GM19397 (cell line): ENCODE measurements at regions not wholly inside any gene's neighbourhood (a gene's known extent, or its start where the extent isn't known, plus 50 kb on each side); places are given as distances from the start of the nearest gene placed in this dataset.

Source experiments
- ATAC-seq: cut with Tn5 transposase; IDR thresholded peaks from one replicate; pipeline ENCODE4 v1.9.1; 2021; ENCODE audit warnings: mild to moderate bottlenecking, moderate library complexity; ENCODE audit not compliant: unreplicated experiment

GRCh38 chr6:103707596-103708325 is 1152.0 kb downstream of the HACE1 start:
- no peak for ATAC-seq

- no peak for ATAC-seq
Observed at GRCh38 chr6:103699769-103700168, 1160.0 kb downstream of the HACE1 start.

DNA sequence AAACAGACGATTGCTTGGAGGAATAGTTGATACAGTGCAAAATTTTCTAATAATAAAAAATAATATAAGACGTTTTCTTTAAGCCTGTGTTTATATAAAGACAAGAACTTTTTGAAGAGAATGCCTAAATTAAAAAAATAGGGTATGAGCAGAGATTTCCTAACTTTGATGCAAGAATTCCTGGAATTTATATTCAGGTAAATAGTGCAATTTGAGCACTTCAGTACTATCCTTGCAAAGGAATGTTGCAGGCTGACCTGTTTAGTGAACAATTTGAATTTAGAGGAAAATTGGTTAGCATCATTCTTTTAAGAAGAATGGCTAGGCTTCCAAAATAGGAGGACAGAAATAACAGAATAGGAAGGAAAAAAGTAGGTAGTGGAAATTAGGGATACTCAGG is 1172.3 kb downstream of the HACE1 start:
- no peak for ATAC-seq

DNA sequence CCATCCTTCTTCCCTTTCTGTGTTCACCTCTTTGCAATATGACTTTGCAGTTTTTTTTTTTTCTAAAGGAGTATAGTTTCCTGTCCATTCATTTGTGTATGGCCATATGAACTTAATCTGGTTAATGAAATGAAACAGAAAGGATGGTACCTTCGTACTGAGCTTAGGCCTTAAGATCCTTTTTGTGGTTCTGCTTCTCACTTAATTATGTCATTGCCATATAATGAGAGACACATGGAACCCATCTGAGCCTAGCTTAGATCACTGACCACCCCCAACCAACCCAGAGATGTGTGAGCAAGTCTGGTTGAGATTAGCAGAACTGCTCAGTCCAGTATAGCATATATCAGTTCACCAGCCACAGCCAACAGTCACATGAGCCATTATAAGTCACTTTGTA is 1179.6 kb downstream of the HACE1 start:
- ATAC-seq, result no peak

- ATAC-seq, result no peak
Observed at GRCh38 chr6:103677290-103677689, 1182.4 kb downstream of the HACE1 start.

- ATAC-seq, result no peak
Observed at GRCh38 chr6:103675807-103676406, 1183.8 kb downstream of the HACE1 start.

DNA sequence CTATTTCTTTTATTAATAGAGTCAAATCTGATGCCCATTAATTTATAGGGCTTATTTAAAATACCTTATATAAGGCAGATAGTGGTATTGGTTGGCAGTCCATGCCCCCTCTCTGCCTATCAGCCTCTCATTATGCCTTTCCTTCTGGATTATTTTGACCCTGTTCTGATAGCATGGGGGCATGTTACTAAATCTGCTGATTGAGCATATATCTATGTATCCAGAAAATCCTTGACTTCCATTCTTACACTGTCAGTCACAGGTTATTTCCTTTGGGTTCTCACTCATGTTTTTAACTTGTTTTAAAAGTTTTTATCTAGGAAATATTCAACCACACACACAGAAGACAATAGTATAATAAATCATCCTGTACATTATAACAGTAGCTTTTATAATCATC is 1184.9 kb downstream of the HACE1 start:
- ATAC-seq, result no peak

DNA sequence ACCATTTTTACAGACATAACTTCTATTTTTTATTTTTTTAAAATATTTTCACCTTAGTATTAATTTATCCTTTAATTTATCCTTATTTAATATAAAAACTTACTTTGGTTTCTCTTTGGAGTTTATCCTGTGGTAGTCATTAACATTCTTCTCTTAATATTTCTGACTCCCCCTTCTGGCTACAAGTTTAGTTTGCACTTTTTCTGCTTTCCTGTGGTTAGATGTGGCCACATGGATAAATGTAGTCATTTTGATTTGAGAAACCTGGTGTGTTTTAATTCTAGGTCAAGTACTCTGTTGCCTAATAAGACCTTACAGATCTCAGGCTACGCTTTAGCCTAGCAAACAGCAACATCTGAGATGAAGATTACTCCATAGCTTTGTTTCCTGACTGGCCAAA is 1187.5 kb downstream of the HACE1 start:
- no peak for ATAC-seq

- no peak for ATAC-seq
Observed at GRCh38 chr6:103629613-103630012, 1230.1 kb downstream of the HACE1 start.

GRCh38 chr6:103617642-103618041 is 1242.1 kb downstream of the HACE1 start:
- no peak for ATAC-seq

- ATAC-seq, result no peak
Observed at GRCh38 chr6:103587722-103588121, 1272.0 kb downstream of the HACE1 start.

- ATAC-seq, result no peak
Observed at GRCh38 chr6:103578115-103578514, 1281.6 kb downstream of the HACE1 start.

- no peak for ATAC-seq
Observed at GRCh38 chr6:103570431-103570830, 1289.3 kb downstream of the HACE1 start.

DNA sequence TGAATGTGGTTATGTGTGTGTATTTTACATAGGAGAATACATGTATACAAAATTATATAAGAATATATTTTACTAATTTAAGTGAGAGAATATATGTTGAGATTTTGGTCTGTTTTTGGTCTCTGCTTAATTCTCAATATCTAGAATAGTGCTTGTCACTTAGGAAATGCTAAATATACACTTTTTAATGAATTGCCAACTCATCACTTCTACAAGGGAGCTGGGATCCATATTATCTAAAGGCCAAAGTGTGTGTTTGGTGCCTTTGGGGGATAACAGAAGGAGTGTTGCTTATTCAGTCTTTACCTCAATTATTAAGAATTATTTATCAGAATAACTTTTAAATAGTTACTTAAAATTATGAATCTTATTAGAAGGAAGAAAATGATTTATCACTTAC is 1304.8 kb downstream of the HACE1 start:
- ATAC-seq, result no peak

DNA sequence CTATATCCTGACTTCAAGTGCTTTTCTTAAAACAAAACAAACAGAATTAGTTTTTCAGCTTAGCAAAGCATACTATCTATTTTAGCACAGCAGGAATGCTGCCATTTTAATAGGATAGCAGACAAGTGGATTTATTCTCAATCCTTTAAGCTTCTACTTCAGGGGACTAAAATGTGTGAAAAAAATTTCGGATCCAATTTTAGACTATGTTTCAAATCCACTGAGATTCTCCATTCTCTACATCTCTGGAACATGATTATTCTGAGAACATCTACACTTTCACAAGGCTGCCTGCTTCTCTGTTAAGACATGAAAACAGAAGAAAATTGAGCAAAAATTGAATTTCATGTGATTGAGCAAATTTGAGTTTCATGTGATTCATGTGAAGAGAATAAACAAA is 1321.3 kb downstream of the HACE1 start:
- ATAC-seq, result no peak

- no peak for ATAC-seq
Observed at GRCh38 chr6:103534814-103535213, 1324.9 kb downstream of the HACE1 start.

DNA sequence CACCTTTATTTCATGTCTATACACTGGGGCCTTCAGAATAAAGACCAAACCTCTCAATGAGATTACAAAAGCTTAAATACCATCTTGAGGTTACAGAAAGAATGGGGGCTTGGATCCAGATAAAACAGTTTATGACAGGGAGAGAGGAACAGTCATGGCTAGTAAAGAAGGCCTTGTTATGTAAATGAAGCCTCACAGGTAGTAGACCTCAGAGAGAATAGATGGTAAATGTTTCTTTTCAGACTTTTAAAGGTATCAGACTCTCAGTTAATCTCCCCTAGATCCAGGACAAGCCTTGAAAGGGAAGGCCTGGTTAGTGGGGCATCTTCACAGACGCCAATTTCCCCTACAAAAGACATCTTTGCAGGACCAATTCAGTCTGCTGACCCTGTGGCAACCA is 1325.6 kb downstream of the HACE1 start:
- ATAC-seq, result no peak

GRCh38 chr6:103522045-103522444 is 1337.7 kb downstream of the HACE1 start:
- ATAC-seq, result no peak

GRCh38 chr6:103516336-103516735 is 1343.4 kb downstream of the HACE1 start:
- no peak for ATAC-seq

DNA sequence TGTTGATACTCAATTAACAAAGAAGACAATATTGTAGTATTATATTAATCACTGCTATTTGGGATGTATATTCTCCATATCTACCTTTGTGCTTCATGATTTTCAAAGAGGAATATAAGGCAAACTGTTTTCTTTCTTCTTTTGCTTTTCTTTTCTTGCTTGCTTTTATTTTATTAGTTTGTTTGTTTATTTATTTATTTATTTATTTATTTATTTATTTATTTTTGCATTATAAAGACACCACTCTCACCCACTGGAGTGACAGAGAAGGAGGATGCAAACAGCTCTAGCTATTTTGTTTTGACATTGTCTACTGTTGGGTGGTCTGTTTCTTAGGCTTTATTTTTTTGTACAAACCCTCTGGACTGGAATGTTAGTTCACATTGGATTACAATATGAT is 1352.7 kb downstream of the HACE1 start:
- no peak for ATAC-seq

- ATAC-seq, result no peak
Observed at GRCh38 chr6:103505155-103505518, 1354.6 kb downstream of the HACE1 start.

GRCh38 chr6:103504501-103505154 is 1355.1 kb downstream of the HACE1 start:
- ATAC-seq, result no peak
